CD4-positive, alpha-beta T cell treated with Interleukin-12 subunit alpha and Interleukin-12 subunit beta, for 1 hour (primary cell): ENCODE measurements at regions not wholly inside any gene's neighbourhood (a gene's known extent, or its start where the extent isn't known, plus 50 kb on each side); places are given as distances from the start of the nearest gene placed in this dataset.

Experiments
- DNase-seq: peaks from one replicate; pipeline ENCODE4 v3.0.0-alpha.2; 2020

GRCh38 chr10:47169581-47169980 is 130.4 kb upstream of the GDF10 start:
- no peak for DNase-seq

GRCh38 chr10:47173929-47174442 is 126.0 kb upstream of the GDF10 start:
- no peak for DNase-seq

- DNase-seq: no peak
Measured at GRCh38 chr10:47175181-47176123, 124.5 kb upstream of the GDF10 start.

- DNase-seq: no peak
Measured at GRCh38 chr10:47176206-47176902, 123.6 kb upstream of the GDF10 start.

- DNase-seq: no peak
Measured at GRCh38 chr10:47176903-47177868, 122.8 kb upstream of the GDF10 start.

- no peak for DNase-seq
Measured at GRCh38 chr10:47178537-47179290, 121.3 kb upstream of the GDF10 start.

GRCh38 chr10:47179291-47179647 is 120.7 kb upstream of the GDF10 start:
- DNase-seq: no peak

GRCh38 chr10:47181052-47181849 is 118.7 kb upstream of the GDF10 start:
- no peak for DNase-seq

- no peak for DNase-seq
Measured at GRCh38 chr10:47182934-47183703, 116.9 kb upstream of the GDF10 start.

- no peak for DNase-seq
Measured at GRCh38 chr10:47183704-47184041, 116.3 kb upstream of the GDF10 start.

GRCh38 chr10:47184273-47184672 is 115.7 kb upstream of the GDF10 start:
- DNase-seq: no peak

GRCh38 chr10:47184724-47185330 is 115.2 kb upstream of the GDF10 start:
- no peak for DNase-seq

GRCh38 chr10:47186941-47187340 is 113.1 kb upstream of the GDF10 start:
- DNase-seq: no peak

GRCh38 chr10:47187592-47187991 is 112.4 kb upstream of the GDF10 start:
- no peak for DNase-seq

- no peak for DNase-seq
Measured at GRCh38 chr10:47188156-47188555, 111.8 kb upstream of the GDF10 start.

GRCh38 chr10:47189802-47190201 is 110.2 kb upstream of the GDF10 start:
- DNase-seq: no peak

GRCh38 chr10:47190301-47190700 is 109.7 kb upstream of the GDF10 start:
- no peak for DNase-seq

GRCh38 chr10:47190802-47191450 is 109.1 kb upstream of the GDF10 start:
- no peak for DNase-seq

GRCh38 chr10:47192273-47192672 is 107.7 kb upstream of the GDF10 start:
- no peak for DNase-seq
